ENCODE measurements at regions not wholly inside any gene's neighbourhood (a gene's known extent, or its start where the extent isn't known, plus 50 kb on each side); places are given as distances from the start of the nearest gene placed in this dataset.

DNA sequence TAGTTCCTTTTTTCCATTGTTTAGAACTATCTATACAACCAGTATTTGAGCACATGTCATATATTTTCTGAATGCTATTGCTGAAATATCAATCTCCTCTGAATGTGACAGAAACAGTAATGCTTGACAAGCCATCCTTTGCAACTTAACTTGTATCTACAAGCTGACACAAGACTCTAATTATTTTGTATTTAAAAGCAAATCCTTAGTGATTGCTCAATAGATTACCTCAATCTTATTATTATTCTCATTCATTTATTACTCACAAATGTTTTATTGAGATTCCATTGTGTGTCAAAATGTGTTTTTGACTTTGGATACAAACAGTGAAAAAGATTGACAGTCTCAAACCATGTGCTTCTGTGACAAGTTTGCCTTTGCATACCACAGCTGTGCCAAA lies 787.8 kb upstream of the PRR20A start:
- TF ChIP-seq POLR2AphosphoS5 (IDR thresholded peaks at IDR 0.05; ENCODE audit: low read depth, low read length) (no peak), POLR2A (IDR thresholded peaks at IDR 0.05; ENCODE audit: low read depth, low read length) (no peak), POU2F2 (IDR thresholded peaks at IDR 0.05; ENCODE audit: low read depth, low read length) (no peak), SPI1 (IDR thresholded peaks at IDR 0.05; ENCODE audit: low read depth, low read length) (no peak), TAF1 (IDR thresholded peaks at IDR 0.05; ENCODE audit: low read depth, low read length) (no peak)
